Myocyte (in vitro differentiated cells): ENCODE measurements at regions not wholly inside any gene's neighbourhood (a gene's known extent, or its start where the extent isn't known, plus 50 kb on each side); places are given as distances from the start of the nearest gene placed in this dataset.

ENCODE experiments used
- DNase-seq: peaks from one replicate; pipeline ENCODE4 v3.0.0-alpha.2; 2012; ENCODE audit warnings: low read depth

DNA sequence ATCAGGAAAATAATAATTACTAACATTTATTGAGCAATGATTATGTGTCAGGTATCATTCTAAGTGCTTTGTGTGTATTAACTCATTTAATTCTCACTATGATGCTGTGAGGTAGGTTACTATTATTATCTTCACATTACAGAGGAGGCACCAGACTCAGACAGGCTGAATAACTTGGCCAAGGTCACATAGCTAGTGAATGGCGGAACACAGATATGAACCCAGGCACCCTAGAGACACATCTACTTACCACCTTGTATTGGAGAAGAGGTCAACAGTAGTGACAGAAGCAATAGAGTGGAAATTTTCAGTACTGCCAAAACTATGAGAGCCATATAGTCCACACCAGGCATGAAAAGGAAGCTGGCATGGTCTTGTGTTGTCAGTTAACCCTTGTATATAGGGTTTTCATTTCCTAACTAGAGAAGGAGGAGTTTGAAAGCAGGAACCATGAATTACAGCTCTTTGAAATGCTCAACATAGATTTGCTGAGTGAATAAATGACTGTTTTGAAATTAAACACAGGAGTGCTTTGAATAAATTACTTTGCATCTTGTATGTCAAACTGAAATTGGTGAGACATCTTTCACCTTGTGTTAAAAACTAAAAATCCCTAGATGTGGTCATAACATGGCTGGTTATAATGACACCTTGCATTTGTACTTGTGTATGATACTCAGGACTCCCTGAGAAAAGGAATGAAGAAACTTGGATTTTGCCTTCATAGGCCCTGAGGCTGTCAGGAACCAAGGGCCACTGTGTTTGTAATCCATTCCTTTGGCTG lies 71.8 kb downstream of the RTL9 start:
- no peak for DNase-seq

DNA sequence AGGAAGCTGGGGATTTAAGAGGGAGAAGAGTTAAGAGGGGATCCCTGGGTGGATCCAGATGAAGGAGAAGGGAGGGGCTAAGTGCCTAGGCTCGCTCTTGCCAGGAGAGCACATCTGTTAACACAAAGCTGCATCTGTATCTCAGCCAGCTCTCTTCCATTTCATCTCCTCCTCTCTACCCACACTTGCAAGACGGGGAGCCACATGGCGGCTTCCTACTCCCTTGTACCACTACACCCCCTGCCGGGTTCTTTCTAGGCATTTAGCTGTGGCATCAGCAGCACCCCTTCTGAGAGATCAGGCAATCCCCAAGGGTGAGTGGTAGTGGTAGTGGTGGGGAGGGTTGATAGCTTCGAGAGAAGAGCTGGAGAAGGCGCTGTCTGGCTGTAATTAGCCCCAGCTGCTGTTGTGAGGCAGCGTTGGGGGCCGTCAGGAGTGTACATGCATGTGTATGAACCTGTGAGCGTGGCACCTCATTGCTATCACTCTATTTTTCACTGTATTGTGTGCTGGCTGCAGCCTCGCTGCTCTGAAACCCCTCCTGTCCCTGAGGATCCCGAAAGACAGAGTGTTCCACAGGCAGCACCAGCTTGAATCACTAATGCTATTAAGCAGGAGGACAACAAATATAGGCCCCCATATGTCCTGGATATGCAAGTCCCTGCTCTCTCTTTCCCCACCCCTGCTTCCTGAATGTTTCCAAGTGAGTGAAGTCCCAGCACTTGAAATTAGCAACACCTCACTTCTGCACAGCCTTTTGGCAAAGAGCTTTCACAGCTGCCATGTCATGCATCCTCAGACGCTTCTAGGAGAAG lies 73.7 kb downstream of the RTL9 start:
- DNase-seq: no peak

DNA sequence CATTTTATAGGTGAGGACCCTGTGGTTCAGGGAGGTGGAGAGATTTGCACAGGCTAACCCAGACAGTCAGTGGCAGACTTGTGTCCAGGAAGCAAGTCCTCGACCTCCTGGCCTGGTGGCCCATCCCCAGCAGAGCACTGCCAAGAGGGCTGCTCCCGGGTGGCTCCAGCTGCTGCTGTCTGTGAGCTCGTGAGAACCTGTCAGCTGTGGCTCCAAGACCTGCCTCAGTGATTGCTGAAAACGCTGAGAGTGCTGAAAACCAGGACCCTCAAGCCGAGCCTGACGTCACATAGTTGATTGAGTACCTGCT lies 74.2 kb downstream of the RTL9 start:
- peak; percentile 51 for DNase-seq

DNA sequence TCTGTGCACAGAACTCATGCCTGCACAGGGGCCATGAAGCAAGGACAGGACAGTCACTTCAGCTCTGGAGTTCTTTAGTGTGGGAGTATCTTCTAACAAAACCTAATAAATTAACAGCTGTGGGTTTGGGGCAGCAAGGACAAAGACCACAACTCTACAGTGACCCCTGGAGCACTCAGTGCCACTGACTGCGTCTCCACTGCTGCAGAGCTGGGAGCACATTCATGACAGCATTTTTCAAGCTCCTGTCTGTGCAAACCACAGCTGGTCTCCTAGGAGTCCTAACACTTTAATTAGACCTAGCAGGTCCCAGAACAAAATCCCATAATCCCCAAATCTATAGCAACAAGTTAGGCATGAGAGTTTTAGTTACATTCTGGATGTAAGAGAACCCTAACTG lies 76.5 kb downstream of the RTL9 start:
- DNase-seq: no peak

DNA sequence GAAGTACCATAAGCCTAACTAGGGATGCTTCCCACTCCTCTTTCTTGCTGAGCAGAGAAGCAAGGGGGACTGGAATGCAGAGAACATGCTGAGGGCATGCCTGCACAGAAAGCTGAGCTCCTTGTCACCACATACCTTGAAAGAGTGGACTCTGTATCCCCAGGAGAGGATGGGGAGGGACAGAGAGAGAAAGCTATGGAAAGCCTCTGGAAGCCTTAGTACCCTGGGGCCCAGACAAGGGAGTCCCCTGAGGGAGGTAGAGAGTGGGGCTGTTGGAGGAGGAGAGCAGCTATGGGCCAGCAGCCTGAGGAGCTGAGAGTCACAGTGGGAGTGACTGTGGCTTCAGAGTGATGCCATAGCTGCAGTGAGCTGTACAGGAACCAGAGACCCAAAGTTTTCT lies 77.9 kb downstream of the RTL9 start:
- no peak for DNase-seq

DNA sequence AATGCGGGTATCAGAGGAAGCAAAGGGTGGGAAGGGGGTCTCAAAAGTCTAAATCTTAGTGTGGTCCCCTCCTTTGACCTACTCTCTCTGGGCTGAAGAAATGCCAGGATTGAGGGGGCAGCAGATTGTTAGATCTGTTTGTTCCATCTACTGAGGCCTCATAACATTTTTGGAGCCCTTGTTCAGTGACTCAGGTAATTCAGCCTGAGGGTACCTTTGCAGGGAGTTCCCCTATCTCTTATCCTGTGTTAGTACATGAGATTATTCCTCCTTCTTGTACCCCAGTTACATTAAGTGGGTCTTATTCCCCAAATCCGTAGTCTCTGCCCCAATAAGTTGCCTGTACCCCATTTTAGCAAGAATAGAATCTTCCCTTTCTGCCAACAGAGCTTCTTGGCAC lies 79.0 kb downstream of the RTL9 start:
- DNase-seq: no peak

DNA sequence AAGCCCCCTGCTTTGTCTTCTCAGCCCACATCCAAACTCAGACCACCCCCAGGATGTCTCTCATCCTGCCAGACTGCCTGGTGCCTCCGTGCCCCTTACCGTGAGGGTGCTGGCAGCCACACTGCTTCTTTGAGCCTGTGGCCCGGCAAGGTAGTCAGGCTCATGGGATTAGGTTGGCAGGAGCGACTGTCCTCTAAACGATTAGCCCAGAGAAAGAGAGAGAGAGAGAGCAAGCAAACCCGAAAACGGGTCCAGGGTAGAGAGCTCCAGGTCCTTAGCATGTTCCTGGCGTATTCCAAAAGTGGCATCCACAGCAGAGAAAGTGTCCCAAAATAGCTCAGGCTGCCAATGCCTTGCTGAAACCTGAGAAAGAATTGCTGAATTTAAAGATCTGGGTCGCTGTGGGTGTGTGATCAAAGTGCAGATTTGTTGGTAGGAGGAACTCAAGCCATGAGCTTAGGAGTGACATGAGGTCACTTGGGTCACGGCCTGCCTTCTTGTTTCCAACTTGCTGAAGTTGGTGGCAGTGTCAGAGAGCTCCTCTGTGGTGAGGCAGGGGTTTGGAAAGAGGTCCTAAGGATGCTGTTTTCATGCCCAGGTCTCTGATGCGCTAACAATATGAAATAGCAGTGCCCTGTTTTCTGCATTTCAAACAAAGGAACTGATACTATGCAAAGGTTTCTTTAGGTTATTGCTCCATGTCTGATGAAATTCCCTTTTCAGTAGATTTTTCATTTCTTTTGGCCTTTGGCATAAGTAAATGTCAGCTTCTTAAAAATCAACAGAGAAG lies 81.6 kb downstream of the RTL9 start:
- DNase-seq: no peak

DNA sequence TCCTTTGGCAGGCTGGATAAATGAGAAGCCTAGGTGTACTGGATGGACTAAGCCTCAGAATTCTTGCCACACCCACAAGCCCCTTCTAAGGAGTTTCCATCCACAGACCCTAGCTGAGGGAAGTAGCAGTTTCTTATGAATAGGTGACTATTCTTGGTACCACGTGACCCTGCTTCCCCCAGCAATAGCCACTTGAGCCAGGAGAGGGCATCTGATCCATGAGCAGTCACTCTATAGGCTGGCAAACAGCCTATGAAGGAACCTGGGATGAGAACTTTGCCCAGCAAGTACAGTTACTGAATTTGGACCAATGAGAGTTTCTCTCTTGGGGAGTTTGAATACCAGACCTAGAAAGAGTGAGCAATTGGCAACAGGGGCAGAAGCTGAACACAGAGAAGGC lies 84.0 kb downstream of the RTL9 start:
- no peak for DNase-seq

DNA sequence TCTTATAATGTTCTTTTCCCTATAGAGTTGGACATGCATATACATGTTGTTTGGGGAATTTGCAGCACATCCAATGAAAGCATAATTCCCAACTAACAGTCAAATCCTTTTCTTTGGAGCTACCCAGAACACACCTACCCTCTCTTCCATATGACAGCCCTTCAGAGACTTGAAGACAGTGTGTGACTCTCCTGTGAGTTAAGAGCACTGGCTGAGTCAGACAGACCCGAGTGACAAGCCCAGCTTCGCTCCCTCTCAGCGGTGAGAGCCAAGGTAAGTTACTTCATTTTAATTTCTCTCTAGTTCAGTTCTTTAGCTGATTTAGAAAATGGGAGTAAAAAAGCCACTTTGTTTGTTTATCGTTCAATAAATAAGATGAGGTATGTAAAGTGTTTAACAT lies 86.3 kb downstream of the RTL9 start:
- DNase-seq: no peak

DNA sequence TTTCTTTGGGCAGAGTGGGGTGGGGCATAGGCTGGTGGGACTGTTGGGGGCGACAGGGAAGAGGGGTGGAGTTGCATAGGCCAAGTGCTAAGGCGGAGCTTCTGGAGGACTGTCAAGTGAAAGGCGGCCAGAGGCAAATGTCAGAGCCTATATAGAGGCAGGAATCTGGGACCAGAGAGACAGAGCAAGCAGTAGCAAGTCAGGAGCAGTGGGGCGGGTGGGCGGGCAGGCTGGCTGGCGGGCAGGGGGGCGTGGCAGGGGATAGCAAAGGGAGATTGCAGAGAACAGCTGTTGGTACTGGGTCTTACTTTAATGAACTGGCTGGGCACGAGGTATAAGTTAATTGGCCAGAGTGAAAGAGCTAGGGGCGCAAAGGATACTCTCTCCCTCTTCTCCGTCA lies 89.8 kb downstream of the RTL9 start:
- DNase-seq: no peak

DNA sequence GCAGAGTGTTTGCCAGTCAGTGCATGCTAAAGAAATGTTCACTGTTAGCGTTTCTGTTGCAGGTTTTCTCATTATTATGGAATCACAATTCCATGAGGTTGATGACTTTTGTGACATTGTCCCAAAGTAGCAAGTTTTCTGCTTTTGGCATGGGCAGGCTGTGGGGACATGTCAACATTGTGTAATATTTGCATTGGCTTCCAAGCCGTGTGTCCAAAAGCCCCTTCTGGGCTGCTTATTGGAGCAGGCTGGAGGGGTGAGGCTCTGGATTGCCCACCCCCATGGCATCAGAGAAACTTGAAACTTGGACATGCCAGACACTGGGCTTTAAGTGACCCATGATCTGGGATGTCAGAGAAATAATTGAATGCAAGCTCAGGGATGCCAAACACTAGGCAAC lies 90.7 kb downstream of the RTL9 start:
- DNase-seq: no peak

DNA sequence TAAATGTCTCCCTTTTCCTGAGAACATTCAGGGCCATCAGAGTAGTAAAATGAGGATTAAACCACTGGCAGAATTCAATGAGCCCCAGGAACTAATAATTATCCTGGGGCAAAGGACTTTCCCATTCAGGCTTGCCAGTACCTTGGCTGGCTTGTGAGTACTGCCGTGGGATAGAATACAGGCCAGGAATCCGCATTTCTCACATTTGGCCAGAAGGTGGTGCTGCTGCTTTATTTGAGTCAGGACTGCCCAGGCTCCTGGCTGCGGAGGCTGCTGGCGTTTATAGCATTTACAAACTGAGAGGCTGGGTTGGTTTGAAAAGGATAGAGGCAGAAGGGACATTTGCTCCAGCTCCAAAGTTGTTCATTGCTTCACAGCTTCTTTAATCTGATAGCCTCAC lies 91.4 kb downstream of the RTL9 start:
- DNase-seq: peak; percentile 73

DNA sequence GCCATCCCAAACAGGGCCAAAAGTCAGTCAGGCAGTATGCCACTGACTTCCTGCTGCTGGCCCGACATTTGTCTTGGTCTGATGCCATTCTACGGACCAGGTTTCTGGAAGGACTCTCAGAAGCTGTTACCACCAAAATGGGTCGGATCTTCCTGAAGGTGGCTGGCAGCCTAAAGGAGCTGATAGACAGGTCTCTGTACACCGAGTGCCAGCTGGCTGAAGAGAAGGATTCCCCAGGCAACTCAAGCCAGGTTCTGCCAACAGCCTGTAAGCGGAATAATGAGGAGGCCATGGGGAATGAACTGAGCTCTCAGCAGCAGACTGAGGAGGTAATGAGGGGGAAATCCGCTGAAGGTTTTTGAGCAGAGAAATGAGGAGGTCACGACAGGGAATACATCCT lies 95.7 kb downstream of the RTL9 start:
- DNase-seq: no peak

DNA sequence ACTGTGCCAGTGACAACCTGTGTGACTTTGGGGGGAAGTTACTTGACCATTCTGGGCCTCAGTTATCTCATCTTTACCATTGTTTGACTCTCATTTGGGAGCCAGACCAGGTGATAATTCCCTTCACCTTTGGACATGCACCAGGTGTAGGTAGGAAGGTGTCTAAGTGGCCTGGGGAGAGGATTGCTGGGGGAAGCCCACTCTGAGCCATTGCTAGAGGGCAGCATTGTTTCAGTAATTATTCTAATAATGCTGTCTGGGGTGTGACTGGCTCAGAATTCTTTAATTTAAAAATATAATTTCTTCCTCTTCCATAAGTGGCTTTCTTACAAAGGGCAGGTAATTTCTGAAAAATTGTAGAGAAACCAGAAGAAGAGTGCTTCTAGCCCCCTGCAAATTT lies 104.3 kb downstream of the RTL9 start:
- no peak for DNase-seq

DNA sequence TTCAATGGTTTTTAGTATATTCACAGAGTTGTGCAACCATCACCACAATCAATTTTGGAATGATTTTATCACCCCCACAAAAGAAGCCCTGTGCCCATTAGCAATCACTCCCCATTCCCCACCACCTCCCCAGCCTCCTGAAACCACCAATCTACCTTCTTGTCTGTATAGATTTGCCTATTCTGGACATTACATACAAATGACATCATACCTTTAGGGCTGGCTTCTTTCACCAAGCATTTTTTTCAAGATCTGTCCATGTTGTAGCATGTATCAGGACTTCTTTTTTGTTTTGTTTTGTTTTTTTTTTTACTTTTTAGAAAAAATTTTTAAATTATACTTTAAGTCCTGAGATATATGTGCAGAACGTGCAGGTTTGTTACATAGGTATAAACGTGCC lies 108.1 kb downstream of the RTL9 start:
- no peak for DNase-seq

DNA sequence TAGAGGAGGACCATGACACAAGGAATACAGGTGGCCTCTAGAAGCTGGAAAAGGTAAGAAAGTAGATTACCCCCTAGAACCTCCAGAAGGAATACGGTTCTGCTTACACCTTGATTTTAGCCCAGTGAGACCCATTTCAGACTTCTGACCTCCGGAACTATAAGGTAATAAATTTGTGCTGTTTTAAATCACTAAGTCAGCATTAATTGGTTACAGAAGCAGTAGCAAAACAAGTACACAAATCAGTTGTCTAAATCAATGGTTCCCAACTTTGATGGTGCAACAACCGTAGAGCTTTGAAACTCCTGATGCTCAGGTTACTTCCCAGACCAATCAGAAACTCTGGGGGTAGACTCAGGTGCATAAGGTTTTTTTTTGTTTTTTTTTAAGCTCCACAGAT lies 113.6 kb downstream of the RTL9 start:
- DNase-seq: no peak

DNA sequence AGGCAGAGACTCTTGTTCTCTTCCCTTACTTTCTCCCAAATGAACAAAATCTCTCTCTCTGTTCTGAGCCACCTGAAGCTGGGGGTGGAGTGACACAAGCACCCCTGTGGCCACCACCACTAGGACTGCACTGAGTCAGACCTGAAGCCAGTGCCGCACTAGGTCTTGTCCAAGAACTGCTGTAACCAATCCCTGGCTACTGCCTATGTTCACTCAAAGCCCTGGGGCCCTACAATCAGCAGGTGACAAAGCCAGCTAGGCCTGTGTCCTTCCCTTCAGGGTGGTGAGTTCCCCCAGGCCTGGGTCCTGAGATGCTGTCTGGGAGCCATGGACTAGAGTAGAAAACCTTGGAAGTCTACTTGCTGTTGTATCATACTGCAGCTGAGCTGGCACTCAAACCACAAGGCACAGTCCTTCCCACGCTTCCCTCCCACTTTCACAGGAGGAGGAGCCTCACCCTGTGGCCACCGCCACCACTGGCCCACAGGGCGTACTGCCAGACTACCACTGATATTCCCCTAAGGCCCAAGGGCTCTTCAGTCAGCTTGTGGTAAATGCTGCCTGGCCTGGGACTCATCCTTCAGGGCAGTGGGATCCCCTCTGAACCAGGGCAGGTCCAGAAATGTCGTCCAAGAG lies 119.1 kb downstream of the RTL9 start:
- DNase-seq: peak; percentile 73

DNA sequence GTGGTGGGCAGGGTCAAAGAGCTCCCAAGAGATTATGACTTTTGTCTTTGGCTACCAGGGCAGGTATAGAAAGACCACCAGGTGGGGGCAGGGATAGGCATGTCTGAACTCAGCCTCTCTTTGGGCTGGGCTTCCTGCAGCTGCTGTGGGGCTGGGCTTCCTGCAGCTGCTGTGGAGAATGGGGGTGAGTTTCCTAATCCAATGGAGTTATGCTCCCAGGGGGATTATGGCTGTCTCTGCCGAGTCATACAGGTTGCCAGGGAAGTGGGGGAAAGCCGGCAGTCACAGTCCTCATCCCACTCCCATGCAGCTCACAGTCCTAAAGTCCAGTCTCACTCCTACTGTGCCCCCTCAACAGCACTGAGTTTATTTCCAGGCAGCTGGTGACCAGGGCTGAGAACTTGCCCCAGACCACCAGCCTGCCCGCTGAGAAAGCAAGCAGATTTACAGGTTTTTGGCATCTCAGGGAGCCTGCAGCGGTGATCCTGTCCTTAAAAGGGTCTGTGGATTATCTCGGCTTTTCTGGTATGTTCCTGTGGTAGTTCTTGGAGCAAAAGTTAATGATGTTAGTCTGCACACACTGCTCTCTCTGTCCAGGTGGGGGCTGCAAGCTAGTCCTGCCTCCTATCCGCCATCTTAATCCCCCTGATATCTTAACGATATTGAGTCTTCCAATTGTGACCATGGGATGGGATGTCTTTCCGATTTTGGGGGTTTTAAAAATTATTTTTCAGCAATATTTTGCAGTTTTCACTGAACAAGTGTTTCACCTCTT lies 133.4 kb downstream of the RTL9 start:
- DNase-seq: peak; percentile 37

DNA sequence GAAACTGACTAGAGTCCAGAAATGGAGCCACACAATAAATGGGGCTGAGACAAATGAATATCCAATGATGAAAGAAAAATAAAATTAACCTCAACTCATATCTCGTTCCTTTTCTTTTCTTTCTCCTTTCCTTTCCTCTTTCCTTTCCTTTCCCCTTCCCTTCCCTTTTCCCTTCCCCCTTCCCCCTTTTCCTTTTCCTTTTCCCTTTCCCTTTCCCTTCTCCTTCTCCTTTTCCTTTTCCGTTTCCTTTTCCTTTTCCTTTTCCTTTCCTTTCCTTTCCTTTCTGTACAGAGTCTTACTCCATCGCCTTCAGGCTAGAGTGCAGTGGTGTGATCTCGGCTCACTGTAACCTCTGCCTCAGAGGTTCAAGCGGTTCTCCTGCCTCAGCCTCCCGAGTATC lies 146.3 kb downstream of the RTL9 start:
- DNase-seq: no peak

DNA sequence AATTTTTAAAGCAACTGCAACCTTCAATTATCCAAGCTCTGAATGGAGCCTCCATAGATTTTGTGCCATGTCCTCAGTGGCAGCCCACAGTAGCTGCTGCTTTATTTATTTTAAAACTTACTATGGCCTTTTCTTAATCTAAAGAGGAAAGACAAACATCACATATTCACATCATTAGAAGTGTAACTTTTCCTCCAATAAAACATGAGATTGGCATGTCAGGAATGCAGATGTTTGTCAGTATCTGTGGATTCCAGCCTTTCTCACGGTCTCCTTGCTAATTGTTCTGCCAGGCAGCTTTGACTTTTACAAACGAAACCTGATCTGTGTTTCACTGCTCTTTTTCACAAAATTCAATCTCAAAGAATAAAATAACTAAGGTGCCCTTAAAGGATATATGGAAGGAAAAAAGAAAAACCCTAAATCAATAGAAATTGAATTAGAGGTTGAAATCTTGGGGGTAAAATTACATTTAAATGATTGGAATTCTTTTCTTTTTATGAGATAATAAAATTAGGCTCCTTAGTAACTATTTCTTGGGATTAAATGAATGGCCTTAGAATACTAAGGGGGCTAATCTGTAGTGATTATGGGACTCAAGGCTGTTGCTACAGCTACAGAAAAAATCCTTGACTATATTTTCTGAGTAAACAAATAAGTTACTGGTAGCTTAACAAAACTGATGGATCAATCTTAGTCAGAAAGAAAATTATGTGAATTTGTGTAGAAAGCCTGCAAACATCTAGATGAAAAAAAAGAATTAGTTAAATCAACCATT lies 151.3 kb downstream of the RTL9 start:
- DNase-seq: no peak
